Renal cortex interstitium (tissue), 11 donors: ENCODE measurements at regions not wholly inside any gene's neighbourhood (a gene's known extent, or its start where the extent isn't known, plus 50 kb on each side); places are given as distances from the start of the nearest gene placed in this dataset.

ENCODE experiments used
- DNase-seq, 11 donors: peaks; one replicate each; pipeline ENCODE4 v3.0.0-alpha.2; 2013; ENCODE audit warnings: low read depth in 9 of 11, low spot score in 4 of 11; ENCODE audit errors: extremely low read depth in 1 of 11

DNA sequence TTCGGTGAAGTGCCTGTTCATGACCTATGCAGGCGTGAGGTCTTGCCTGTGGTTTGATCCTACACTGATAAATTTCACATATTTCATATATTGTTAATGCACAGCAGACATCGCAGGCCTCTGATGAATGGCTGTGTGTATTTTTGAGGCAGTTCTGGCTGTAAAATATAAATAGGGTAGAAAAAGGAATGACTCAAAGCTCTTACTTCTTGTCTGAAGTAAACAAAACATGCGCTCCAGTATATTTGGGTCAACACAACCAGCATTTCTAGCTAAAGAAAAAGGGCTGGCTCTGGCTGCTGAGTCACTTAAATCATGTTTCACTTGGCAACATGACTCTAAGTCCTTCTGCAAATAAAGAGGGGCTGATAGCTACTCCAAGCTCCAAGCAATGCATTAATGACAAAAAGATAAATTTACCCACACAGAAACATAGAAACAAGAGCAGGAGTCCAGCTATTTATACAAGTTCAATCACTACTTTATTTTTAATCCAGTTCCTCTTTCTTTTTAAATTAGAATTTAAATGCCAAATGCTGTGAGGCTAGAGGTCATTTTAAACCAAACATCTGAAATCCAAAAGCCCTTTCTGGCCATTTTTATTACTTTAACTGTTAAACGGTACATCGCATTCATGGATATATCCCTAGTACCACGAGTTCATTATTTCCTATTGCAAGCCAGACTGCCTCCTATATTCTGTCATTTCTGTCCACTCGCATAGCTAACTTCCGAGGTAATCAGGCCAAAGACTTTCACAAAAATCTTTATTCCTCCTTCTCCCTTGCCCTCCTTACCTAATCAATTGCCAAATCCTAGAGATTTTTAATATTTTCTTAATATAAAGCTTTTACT lies 54.3 kb upstream of the TMCC3 start:
- DNase-seq = peak in 6 of 11 donors; percentile 38 to 80 (median 72)

DNA sequence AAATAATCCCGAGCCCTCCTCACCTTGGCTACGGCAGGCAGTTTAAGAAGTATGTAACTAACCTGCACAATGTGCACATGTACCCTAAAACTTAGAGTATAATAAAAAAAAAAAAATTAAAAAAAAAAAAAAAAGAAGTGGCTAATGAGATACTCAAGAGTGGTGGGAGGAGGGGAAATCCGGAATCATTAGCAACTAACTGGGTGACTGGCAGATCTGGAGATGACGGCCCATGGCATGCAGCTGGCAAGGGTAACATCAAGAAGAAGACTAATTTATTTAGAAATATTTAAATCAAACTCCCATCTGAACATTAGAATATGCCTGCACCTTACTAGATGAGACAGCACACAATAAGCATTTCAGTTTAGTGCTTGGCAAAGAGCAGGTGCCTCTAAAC lies 52.3 kb upstream of the TMCC3 start:
- DNase-seq = no peak

DNA sequence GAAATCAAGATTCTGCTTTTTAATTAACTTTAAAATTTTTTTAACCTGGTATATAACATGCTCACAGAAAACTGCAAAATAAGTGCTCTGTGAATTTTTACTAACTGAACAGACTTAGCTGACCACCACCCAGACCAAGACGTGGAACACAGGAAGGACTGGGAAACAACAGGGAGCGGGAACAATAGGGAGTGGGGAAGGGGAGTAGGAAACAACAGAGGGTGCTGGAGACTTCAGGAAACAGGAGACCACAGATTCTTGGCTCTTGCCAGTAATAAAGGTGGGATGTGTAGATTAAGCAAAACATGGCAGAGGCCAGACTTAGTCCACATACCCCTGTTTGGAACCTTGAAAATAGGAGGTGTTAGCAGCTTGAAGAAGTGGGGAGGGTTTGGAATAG lies 51.4 kb upstream of the TMCC3 start:
- no peak for DNase-seq

DNA sequence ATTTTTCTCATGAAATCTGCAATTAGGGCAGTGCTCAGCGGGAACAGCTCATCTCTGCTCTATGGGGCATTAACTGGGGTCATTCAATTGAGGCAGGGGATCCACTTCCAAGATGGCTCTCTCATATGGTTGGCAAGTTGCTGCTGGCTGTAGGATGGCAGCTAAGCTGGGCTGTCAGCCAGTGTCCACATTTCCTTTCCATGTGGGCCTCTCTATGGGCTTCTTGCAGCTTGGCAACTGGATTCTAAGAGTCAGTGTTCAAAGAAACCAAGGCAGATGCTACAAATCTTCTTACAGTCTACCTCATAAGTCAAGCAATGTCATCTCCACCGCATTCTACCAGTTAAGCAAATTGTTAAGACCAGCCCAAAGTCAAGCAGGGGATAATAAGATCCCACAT lies 50.3 kb upstream of the TMCC3 start:
- DNase-seq = no peak
